ENCODE measurements at regions not wholly inside any gene's neighbourhood (a gene's known extent, or its start where the extent isn't known, plus 50 kb on each side); places are given as distances from the start of the nearest gene placed in this dataset.

DNA sequence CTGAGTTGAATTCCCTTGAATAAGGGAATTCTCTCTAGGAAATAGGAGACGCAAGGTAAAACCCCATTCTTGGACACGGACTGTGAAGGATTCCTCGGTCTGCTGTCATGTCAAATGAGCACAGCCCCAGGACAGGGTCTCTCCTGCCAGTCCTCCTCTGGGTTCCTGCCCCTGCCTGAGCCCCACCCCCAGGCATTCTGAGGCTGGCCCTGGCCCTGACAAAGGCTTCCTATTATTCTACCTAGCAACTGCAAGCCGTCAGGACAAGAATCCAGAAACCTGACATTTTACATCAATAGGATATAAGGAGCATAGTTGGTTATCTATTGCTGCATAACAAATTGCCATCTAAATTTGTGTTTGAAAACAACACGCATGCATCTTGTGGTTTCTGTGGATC is 253.3 kb upstream of the AGAP1 start:
- H3K4me3 ChIP-seq: no peak overlapping the region
- no peak for DNase-seq (ENCODE audit: extremely low spot score)
- H3K9me3 ChIP-seq: no peaks in the 10 kb centered on the region
- no peak overlapping the region for H3K27ac ChIP-seq (replicated peaks in 1 of 4)
- WGBS: 78% methylated on average over 5 of the region's 5 CpGs
- intact Hi-C loops (cut with DNase I): no loop called here
- peaks cover 0 to 10% (median 6%) of the 10 kb centered on the region in 4 donors for H3K4me1 ChIP-seq
- no peaks in the 10 kb centered on the region for H3K36me3 ChIP-seq
- TF ChIP-seq, protein P1, sequence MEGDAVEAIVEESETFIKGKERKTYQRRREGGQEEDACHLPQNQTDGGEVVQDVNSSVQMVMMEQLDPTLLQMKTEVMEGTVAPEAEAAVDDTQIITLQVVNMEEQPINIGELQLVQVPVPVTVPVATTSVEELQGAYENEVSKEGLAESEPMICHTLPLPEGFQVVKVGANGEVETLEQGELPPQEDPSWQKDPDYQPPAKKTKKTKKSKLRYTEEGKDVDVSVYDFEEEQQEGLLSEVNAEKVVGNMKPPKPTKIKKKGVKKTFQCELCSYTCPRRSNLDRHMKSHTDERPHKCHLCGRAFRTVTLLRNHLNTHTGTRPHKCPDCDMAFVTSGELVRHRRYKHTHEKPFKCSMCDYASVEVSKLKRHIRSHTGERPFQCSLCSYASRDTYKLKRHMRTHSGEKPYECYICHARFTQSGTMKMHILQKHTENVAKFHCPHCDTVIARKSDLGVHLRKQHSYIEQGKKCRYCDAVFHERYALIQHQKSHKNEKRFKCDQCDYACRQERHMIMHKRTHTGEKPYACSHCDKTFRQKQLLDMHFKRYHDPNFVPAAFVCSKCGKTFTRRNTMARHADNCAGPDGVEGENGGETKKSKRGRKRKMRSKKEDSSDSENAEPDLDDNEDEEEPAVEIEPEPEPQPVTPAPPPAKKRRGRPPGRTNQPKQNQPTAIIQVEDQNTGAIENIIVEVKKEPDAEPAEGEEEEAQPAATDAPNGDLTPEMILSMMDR (IDR thresholded peaks at IDR 0.05): no peak
- TF ChIP-seq EP300 (IDR thresholded peaks at IDR 0.05) (no peak), POLR2A (IDR thresholded peaks at IDR 0.05; ENCODE audit: low read depth) (no peak), POLR2AphosphoS5 (IDR thresholded peaks at IDR 0.05) (no peak)
- peaks cover 0 to 11% (median 0%) of the 10 kb centered on the region in 4 donors for H3K27me3 ChIP-seq

DNA sequence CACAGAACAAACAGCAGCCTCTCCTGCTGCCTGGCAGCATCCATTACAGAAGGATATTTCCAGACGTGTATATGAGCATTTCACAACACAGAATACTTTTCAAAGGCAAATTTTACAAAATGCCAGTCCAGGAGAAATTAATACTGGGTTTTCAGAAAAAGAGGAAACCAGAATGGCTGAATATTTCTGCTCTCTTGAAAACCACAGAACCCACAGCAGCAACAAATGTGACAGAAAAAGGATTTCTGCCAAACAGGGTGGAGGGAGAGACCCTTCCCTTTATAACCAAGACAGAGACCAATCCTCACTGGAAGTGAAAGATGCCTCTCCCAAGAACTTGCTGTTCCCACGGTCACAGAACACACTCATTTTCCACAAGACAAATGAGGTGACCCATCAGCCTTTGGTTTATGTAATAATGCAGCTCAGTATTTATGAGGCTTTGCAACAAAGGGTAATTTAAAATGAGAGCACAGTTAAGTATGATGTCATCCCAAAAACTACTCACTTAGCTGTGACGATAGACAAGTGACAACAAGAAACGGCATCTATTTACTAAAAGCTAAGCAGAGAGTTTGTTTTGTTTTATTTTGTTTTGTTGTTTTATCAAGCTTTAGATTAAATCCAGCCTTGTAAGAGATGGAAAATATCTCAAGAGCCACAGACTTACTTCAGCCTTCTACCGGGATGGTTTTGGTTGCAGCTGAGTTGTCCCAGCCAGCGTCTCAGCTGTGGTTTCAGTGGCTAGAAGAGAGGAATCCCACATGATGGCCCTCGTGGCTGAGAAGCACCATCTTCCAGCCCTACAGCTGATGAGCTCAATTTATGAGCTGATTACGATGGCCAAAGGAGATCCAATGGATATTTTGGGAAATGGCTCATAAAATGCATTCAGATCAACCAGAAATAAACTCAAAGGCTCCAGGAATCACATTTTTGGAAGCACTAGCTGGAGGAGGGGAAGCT is 249.3 kb upstream of the AGAP1 start:
- TF ChIP-seq, protein P1 (IDR thresholded peaks at IDR 0.05): no peak
- TF ChIP-seq POLR2A (IDR thresholded peaks at IDR 0.05; ENCODE audit: low read depth) (no peak), POLR2AphosphoS5 (IDR thresholded peaks at IDR 0.05) (no peak)
- no peak overlapping the region for H3K4me3 ChIP-seq
- intact Hi-C loops (cut with DNase I): no loop called here
- no peaks in the 10 kb centered on the region for H3K36me3 ChIP-seq
- peak; percentile 79 for DNase-seq (ENCODE audit: extremely low spot score)
- H3K27me3 ChIP-seq: peaks cover 0 to 11% (median 0%) of the 10 kb centered on the region in 4 donors
- no peaks in the 10 kb centered on the region for H3K4me1 ChIP-seq
- H3K27ac ChIP-seq (replicated peaks in 1 of 4): no peak overlapping the region
- no peaks in the 10 kb centered on the region for H3K9me3 ChIP-seq
- WGBS: 58% methylated on average over 8 of the region's 8 CpGs

DNA sequence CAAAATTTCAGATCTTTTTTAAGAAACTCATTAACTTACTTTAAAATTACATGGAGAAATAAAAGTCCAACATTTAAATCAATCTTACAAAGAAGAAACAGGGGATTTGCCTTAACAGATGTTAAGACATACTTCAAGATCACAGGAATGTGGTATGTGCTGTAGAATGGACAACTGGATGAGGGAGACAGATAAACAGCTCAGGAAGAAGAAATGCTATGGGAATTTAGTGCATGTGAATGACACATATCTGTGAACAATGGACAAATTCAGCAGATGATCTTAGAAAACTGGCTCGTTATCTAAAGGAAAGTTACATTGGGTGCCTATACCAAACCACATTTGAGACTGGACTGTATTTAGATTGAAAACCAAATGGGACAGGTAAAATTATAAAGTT is 246.8 kb upstream of the AGAP1 start:
- H3K9me3 ChIP-seq: no peaks in the 10 kb centered on the region
- H3K27me3 ChIP-seq: peaks cover 0 to 11% (median 0%) of the 10 kb centered on the region in 4 donors
- H3K36me3 ChIP-seq: no peaks in the 10 kb centered on the region
- no peak overlapping the region for H3K4me3 ChIP-seq
- intact Hi-C loops (cut with DNase I): no loop called here
- no peak overlapping the region for H3K27ac ChIP-seq (replicated peaks in 1 of 4)
- no peak for TF ChIP-seq EP300 (IDR thresholded peaks at IDR 0.05)
- TF ChIP-seq, protein P1 (IDR thresholded peaks at IDR 0.05): no peak
- TF ChIP-seq POLR2A (IDR thresholded peaks at IDR 0.05; ENCODE audit: low read depth): no peak
- no peak for TF ChIP-seq POLR2AphosphoS5 (IDR thresholded peaks at IDR 0.05)
- 93% methylated on average over 1 of the region's 1 CpG for WGBS
- DNase-seq (ENCODE audit: extremely low spot score): no peak
- no peaks in the 10 kb centered on the region for H3K4me1 ChIP-seq

DNA sequence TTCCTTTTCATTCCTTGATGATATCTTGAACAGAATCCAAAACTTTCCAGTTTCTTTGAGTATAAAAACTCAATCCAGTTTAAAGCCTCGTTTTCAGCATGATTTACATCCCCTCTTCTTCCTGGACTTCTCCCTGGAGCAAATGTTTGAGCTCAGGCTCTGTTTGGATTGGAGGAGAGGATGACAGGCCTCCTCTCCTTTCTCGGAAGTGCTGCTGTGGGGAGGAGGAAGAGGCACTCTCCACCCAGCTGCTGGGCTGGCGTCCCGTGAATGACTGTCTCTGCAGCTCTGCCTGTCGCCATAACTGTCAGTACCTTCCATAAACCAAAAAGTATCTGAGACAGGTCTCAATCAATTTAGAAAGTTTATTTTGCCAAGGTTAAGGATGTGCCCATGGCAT is 238.2 kb upstream of the AGAP1 start:
- Histone ChIP-seq H3K4me1 (no peaks in the 10 kb centered on the region), H3K27ac (replicated peaks in 1 of 4) (no peak overlapping the region), H3K9me3 (no peaks in the 10 kb centered on the region), H3K27me3 (no peaks in the 10 kb centered on the region), H3K36me3 (no peaks in the 10 kb centered on the region), H3K4me3 (no peak overlapping the region)
- intact Hi-C loops (cut with DNase I): no loop called here
- 19% methylated on average over 5 of the region's 5 CpGs for WGBS
- no peak for TF ChIP-seq POLR2AphosphoS5 (IDR thresholded peaks at IDR 0.05)
- no peak for TF ChIP-seq EP300 (IDR thresholded peaks at IDR 0.05)
- TF ChIP-seq POLR2A (IDR thresholded peaks at IDR 0.05; ENCODE audit: low read depth): no peak
- TF ChIP-seq, protein P1 (IDR thresholded peaks at IDR 0.05): no peak
- DNase-seq (ENCODE audit: extremely low spot score): no peak
